ENCODE measurements at regions not wholly inside any gene's neighbourhood (a gene's known extent, or its start where the extent isn't known, plus 50 kb on each side); places are given as distances from the start of the nearest gene placed in this dataset.

DNA sequence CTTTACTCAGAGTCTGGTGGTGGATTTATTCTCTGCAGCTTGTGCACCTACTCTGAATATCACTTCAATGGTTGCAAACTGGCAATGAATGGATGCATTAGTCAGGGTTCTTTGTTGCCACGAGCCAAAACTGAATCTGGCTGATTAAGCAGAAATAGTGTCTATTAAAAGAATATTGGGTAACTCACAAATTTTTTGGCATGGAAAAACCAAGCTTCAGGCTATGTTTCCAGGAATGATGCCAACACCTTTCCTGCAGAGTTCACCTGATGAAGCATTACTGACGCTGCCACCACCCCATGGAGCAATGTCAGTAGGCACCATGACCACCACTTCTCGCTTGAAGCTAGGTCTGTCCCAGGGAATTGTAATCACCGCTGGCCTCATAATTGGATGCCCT is 597.8 kb upstream of the SLC10A2 start:
- Histone ChIP-seq H3K36me3 (ENCODE audit: control insufficient read depth in 2 of 4, insufficient read depth in 4 of 4, low read length in 3 of 4) (no peaks in the 10 kb centered on the region), H3K14ac (ENCODE audit: insufficient read length) (no peak overlapping the region), H3K4ac (replicated peaks; ENCODE audit: insufficient read length, low read depth, low read length) (no peak overlapping the region), H4K8ac (ENCODE audit: extremely low read depth, insufficient read depth, low read length) (no peak overlapping the region), H2AK5ac (ENCODE audit: low read depth, low read length) (no peak overlapping the region), H3K27ac (ENCODE audit: low read depth, low read length) (no peak overlapping the region), H2BK15ac (ENCODE audit: low read length) (no peak overlapping the region), H2AFZ (ENCODE audit: low read length) (no peak overlapping the region), H3K4me1 (replicated peaks in 1 of 4; ENCODE audit: control insufficient read depth in 3 of 4, insufficient read depth in 4 of 4, low read length in 3 of 4) (no peaks in the 10 kb centered on the region), H3K79me2 (ENCODE audit: control insufficient read depth in 1 of 2, insufficient read depth in 2 of 2, low read length in 2 of 2) (no peaks in the 10 kb centered on the region), H2BK20ac (ENCODE audit: low read length) (no peak overlapping the region), H4K20me1 (replicated peaks in 1 of 2; ENCODE audit: control insufficient read depth in 1 of 2, insufficient read depth in 2 of 2, low read length in 2 of 2) (no peaks in the 10 kb centered on the region), H2BK120ac (replicated peaks; ENCODE audit: low read depth, low read length) (no peak overlapping the region), H2BK12ac (ENCODE audit: low read depth, low read length) (no peak overlapping the region), H3K23ac (ENCODE audit: insufficient read length) (no peak overlapping the region), H4K5ac (ENCODE audit: insufficient read length, low read depth, low read length) (no peak overlapping the region), H3K4me3 (ENCODE audit: extremely low read depth in 1 of 4, insufficient read depth in 2 of 4, low read depth in 3 of 4, low read length in 4 of 4) (no peak overlapping the region), H2BK5ac (ENCODE audit: low read depth, low read length) (no peak overlapping the region), H3K56ac (replicated peaks; ENCODE audit: insufficient read length, low read depth, low read length) (no peak overlapping the region), H4K91ac (replicated peaks; ENCODE audit: insufficient read length, low read length) (no peak overlapping the region), H3K27me3 (replicated peaks in 1 of 4; ENCODE audit: control insufficient read depth in 3 of 4, extremely low read depth in 1 of 4, insufficient read depth in 3 of 4, low read length in 3 of 4) (no peaks in the 10 kb centered on the region), H3K9ac (replicated peaks in 1 of 4; ENCODE audit: extremely low read depth in 1 of 4, low read depth in 3 of 4, low read length in 3 of 4) (no peak overlapping the region), H3K79me1 (ENCODE audit: low read depth, low read length) (no peaks in the 10 kb centered on the region), H3K4me2 (ENCODE audit: insufficient read depth in 1 of 2, low read depth in 2 of 2, low read length in 2 of 2) (no peak overlapping the region), H3K23me2 (ENCODE audit: low read depth, low read length) (no peaks in the 10 kb centered on the region; the same call in 1 of the 2 replicates), H3K18ac (ENCODE audit: extremely low read depth, low read length) (no peak overlapping the region), H3K9me3 (ENCODE audit: insufficient read depth in 2 of 2, low read depth in 1 of 2, low read length in 1 of 2) (no peaks in the 10 kb centered on the region)
- 94% methylated on average over 4 of the region's 4 CpGs; no CpG with 5 or more reads in 1 of the 2 experiments for WGBS, 2 experiments (ENCODE audit: extremely low coverage in 1 of 2, insufficient coverage in 1 of 2, insufficient read length in 1 of 2, insufficient replicate concordance in 2 of 2, low coverage in 1 of 2, low lambda C conversion rate in 2 of 2, missing lambda C conversion rate in 1 of 2)
- ChIA-PET POLR2A (ENCODE audit: partially characterized antibody) (no interaction called here), CTCF (ENCODE audit: partially characterized antibody) (no interaction called here)
- no peak for FAIRE-seq
- no peak for DNase-seq (ENCODE audit: low read depth in 1 of 2, low spot score in 2 of 2)
- TF ChIP-seq PHF8 (conservative IDR thresholded peaks at IDR 0.05; ENCODE audit: low read depth, low read length) (no peak), SIN3A (conservative IDR thresholded peaks at IDR 0.05 in 1 of 2, IDR thresholded peaks at IDR 0.05 in 1 of 2; ENCODE audit: low read depth in 1 of 2, low read length in 2 of 2) (no peak), EZH2 (IDR thresholded peaks at IDR 0.05; ENCODE audit: low read depth, low read length, severe bottlenecking) (no peak), HDAC6 (IDR thresholded peaks at IDR 0.05; ENCODE audit: low read depth, low read length) (no peak), SIX5 (IDR thresholded peaks at IDR 0.05; ENCODE audit: low read depth, low read length) (no peak), CTBP2 (IDR thresholded peaks at IDR 0.05; ENCODE audit: borderline replicate concordance, insufficient read depth, insufficient read length, low read length) (no peak), JUND (IDR thresholded peaks at IDR 0.05; ENCODE audit: low read length) (no peak), SP4 (IDR thresholded peaks at IDR 0.05; ENCODE audit: low read length) (no peak)
